ENCODE measurements at regions not wholly inside any gene's neighbourhood (a gene's known extent, or its start where the extent isn't known, plus 50 kb on each side); places are given as distances from the start of the nearest gene placed in this dataset.
"Not testable (repeated sequence)": the region's sequence is repeated elsewhere in the genome, so short reads cannot be mapped to it uniquely, and the experiment has no call there.

- H3K9me2 ChIP-seq (ENCODE audit: insufficient read depth, low read length): no peaks in the 10 kb centered on the region
- TF ChIP-seq EZH2phosphoT487 (IDR thresholded peaks at IDR 0.05; ENCODE audit: borderline replicate concordance, low read depth, low read length): no peak
- no peak for TF ChIP-seq CTCF (conservative IDR thresholded peaks at IDR 0.05; ENCODE audit: low read length)
- no peak overlapping the region for H3K4me3 ChIP-seq (ENCODE audit: low read depth, low read length, poor library complexity, severe bottlenecking)
- BruUV-seq (replicated peaks): no TSS peak
- CTCF ChIA-PET (ENCODE audit: unreplicated experiment): no interaction called here
- H3K36me3 ChIP-seq (ENCODE audit: insufficient read depth, low read length): no peaks in the 10 kb centered on the region
- no peak for DNase-seq (ENCODE audit: low spot score)
- H4K20me1 ChIP-seq (ENCODE audit: insufficient read depth, low read length): no peaks in the 10 kb centered on the region
- H3K4me2 ChIP-seq (ENCODE audit: low read length): no peak overlapping the region
- no peaks in the 10 kb centered on the region for H3K79me2 ChIP-seq (ENCODE audit: insufficient read depth, low read depth, low read length)
- H3K27ac ChIP-seq (ENCODE audit: low read depth, low read length, poor library complexity, severe bottlenecking): no peak overlapping the region
- no peaks in the 10 kb centered on the region for H3K4me1 ChIP-seq (ENCODE audit: insufficient read depth, low read length, poor library complexity, severe bottlenecking)
- no peaks in the 10 kb centered on the region for H3K9me3 ChIP-seq (ENCODE audit: low read length)
- POLR2A ChIA-PET: no interaction called here
- H2AFZ ChIP-seq (ENCODE audit: low read length): no peak overlapping the region
- intact Hi-C loops (cut with micrococcal nuclease; ENCODE audit: unreplicated experiment): no loop called here
Observed at GRCh38 chr3:27040674-27041073, 328.5 kb downstream of the NEK10 start.

GRCh38 chr3:27042541-27042940 lies 326.6 kb downstream of the NEK10 start:
- CTCF ChIA-PET (ENCODE audit: unreplicated experiment); H2AFZ ChIP-seq (ENCODE audit: low read length); H3K27ac ChIP-seq (ENCODE audit: low read depth, low read length, poor library complexity, severe bottlenecking); intact Hi-C loops (cut with micrococcal nuclease; ENCODE audit: unreplicated experiment); H3K4me2 ChIP-seq (ENCODE audit: low read length); H4K20me1 ChIP-seq (ENCODE audit: insufficient read depth, low read length); H3K36me3 ChIP-seq (ENCODE audit: insufficient read depth, low read length); H3K9me2 ChIP-seq (ENCODE audit: insufficient read depth, low read length); H3K79me2 ChIP-seq (ENCODE audit: insufficient read depth, low read depth, low read length); DNase-seq (ENCODE audit: low spot score); POLR2A ChIA-PET; H3K4me3 ChIP-seq (ENCODE audit: low read depth, low read length, poor library complexity, severe bottlenecking); H3K4me1 ChIP-seq (ENCODE audit: insufficient read depth, low read length, poor library complexity, severe bottlenecking); BruUV-seq (replicated peaks); H3K9me3 ChIP-seq (ENCODE audit: low read length): not testable (repeated sequence)

- H3K27ac ChIP-seq (ENCODE audit: low read depth, low read length, poor library complexity, severe bottlenecking): no peak overlapping the region
- CTCF ChIA-PET (ENCODE audit: unreplicated experiment): no interaction called here
- no peak overlapping the region for H3K4me2 ChIP-seq (ENCODE audit: low read length)
- TF ChIP-seq CTCF (conservative IDR thresholded peaks at IDR 0.05; ENCODE audit: low read length): no peak
- TF ChIP-seq EZH2phosphoT487 (IDR thresholded peaks at IDR 0.05; ENCODE audit: borderline replicate concordance, low read depth, low read length): no peak
- intact Hi-C loops (cut with micrococcal nuclease; ENCODE audit: unreplicated experiment): no loop called here
- DNase-seq (ENCODE audit: low spot score): no peak
- no TSS peak for BruUV-seq (replicated peaks)
- no peaks in the 10 kb centered on the region for H3K4me1 ChIP-seq (ENCODE audit: insufficient read depth, low read length, poor library complexity, severe bottlenecking)
- no peak overlapping the region for H3K4me3 ChIP-seq (ENCODE audit: low read depth, low read length, poor library complexity, severe bottlenecking)
- H2AFZ ChIP-seq (ENCODE audit: low read length): no peak overlapping the region
- no peaks in the 10 kb centered on the region for H4K20me1 ChIP-seq (ENCODE audit: insufficient read depth, low read length)
- no peaks in the 10 kb centered on the region for H3K36me3 ChIP-seq (ENCODE audit: insufficient read depth, low read length)
- no peaks in the 10 kb centered on the region for H3K79me2 ChIP-seq (ENCODE audit: insufficient read depth, low read depth, low read length)
- no peaks in the 10 kb centered on the region for H3K9me3 ChIP-seq (ENCODE audit: low read length)
- POLR2A ChIA-PET: interaction anchor here (0.7 kb wide), 2 partner anchors 584 to 938 kb away, joined by 3 read pairs; no protein-coding TSS in a partner anchor
- no peaks in the 10 kb centered on the region for H3K9me2 ChIP-seq (ENCODE audit: insufficient read depth, low read length)
Observed at GRCh38 chr3:27043328-27043955, 325.7 kb downstream of the NEK10 start.

Data from OCI-LY7 (cell line).